Erythroblast (primary cell): ENCODE measurements at regions not wholly inside any gene's neighbourhood (a gene's known extent, or its start where the extent isn't known, plus 50 kb on each side); places are given as distances from the start of the nearest gene placed in this dataset.

ENCODE experiments used
- DNase-seq, 2 experiments: peaks; one replicate each; lab custom pipeline; 2025; lab: John Stamatoyannopoulos, UW
- GATA1 ChIP-seq: IDR thresholded peaks from 2 replicates; pipeline ENCODE4 v1.6.1; 2011; ENCODE audit warnings: low read depth, mild to moderate bottlenecking, control low read depth, low read length, moderate library complexity
- POLR2A ChIP-seq: IDR thresholded peaks from 2 replicates; pipeline ENCODE4 v1.6.1; 2011; ENCODE audit warnings: mild to moderate bottlenecking, low read length

DNA sequence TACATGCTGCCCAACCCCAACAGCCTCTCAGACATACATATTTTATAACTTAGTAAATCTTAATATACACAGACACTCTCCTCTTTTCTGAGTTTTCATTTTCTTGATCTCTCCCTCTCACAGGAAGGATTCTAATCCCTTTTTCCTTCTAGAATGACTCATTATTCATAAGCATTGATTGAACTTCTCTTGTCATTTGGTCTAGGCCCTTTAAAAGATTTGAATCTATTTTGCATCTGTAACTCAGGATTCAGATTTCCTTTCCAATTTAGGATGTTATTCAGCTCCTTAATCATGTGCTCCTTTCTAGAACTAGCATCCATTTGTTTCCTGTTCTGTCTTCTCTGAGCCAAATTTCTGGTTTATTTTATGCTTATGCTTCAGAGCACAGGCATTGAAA is 624.5 kb upstream of the SGO1 start:
- no peak for TF ChIP-seq POLR2A
- no peak for TF ChIP-seq GATA1
- no peak for DNase-seq

DNA sequence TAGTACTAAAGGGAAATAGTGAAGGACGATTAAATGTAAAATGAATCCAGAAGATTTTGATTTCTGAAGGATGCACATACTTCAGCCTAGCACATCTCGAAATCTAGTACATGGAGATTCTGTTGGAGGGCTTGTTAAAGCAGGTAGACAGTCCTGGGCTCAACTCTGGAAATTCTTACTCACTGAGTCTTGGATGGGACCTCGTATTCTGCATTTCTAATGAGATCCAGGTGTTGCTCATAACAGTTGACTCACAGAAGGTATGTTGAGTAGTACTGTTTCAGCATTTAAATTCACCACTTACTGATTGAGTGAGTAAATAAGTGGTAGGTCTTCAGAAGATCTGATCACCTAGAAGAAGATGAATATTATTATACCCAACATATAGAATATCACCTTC is 623.4 kb upstream of the SGO1 start:
- DNase-seq, result no peak
- TF ChIP-seq POLR2A, result no peak
- TF ChIP-seq GATA1, result no peak

DNA sequence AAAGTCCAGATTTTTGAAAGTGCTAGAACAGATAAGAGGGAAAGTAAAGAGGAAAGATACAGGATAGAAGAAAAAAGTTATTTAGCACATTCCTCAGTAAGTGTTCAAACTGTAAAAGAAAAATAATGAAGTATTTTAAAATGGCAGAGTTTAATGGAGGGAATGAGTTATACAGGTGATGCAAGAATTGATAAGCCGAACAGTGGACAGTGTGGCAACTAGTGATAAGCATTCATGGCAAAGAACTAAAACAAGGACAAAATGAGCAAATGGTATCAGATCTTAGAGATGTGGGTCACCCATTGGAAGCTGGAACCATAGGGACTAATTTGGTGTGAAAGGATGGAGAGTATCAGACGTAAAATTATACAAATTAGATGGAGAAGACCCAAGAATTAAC is 622.9 kb upstream of the SGO1 start:
- DNase-seq, result no peak
- TF ChIP-seq GATA1 (no peak), POLR2A (no peak)

DNA sequence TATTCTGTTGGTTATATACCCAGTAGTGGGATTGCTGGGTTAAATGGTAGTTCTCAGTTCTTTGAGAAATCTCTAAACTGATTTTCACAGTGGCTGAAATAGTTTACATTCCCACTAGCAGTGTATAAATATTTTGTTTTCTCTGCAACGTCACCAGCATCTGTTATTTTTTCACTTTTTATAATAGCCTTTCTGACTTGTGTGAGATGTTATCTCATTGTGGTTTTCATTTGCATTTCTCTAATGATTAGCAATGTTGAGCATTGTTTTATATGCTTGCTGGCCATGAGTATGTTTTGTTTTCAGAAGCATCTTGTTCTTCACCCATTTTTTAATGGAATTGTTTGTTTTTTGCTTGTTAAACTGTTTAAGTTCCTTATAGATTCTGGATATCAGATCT is 612.7 kb upstream of the SGO1 start:
- DNase-seq, result no peak
- TF ChIP-seq GATA1, result no peak
- no peak for TF ChIP-seq POLR2A

DNA sequence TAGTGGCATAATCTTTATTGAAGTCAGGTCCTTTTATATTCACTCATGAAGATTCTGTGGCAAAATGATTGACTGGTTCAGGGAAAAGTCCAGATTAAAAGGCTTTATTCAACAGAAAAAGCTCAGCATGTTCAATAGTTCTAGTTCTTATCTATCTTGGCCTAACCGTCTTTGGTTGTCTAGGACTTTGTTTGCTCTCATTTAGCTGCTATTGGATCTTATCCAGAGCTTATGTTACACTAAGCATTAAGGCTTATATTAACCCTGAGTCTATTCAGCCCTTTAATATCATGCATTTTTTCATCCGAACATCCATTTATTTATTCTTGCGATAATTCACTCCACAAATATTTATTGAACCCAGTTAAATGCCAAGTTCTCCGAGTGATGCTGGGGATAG is 601.0 kb upstream of the SGO1 start:
- DNase-seq, result no peak

DNA sequence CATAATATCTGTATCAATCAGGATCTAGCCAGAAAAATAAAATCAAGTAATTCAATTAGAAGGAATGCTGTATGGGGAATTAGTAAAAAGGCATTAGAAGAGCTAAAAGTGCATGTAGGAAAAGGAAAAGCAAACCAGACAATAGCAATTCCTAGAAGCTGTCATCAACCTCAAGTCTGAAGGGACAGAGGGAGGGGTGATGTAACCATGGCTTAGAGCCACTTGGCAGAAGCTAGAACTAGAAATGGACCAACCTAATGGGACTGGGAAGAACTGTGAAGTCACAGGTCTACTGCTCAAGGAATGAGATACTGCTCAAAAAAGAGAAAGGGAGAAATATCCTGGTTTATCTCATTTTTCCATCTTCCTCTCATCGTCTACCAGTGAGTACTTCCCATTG is 590.7 kb upstream of the SGO1 start:
- no peak for TF ChIP-seq GATA1
- no peak for TF ChIP-seq POLR2A
- DNase-seq, result no peak

More for the DNA sequence above, 601.0 kb upstream of the SGO1 start:
- no peak for TF ChIP-seq GATA1
- TF ChIP-seq POLR2A, result no peak

DNA sequence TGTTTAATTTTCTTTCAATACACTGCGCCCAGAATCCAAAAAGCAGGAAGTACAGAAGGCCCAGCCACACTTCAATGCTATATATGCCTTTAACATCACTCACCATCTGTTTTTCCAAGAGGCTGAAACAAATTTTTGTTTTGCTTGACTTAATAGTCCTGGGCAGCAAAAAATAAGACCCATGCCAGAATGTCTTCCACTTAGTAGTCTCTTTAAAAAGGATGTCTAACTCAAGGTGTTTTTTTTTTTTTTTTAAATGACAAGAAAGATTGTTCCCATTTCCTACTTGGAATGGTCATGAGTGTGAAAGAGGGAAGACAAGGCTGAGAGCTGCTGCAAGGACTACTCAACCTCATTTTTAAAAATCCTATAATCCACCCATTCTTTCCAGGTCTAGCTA is 590.3 kb upstream of the SGO1 start:
- DNase-seq, result no peak
- TF ChIP-seq GATA1 (no peak), POLR2A (no peak)

DNA sequence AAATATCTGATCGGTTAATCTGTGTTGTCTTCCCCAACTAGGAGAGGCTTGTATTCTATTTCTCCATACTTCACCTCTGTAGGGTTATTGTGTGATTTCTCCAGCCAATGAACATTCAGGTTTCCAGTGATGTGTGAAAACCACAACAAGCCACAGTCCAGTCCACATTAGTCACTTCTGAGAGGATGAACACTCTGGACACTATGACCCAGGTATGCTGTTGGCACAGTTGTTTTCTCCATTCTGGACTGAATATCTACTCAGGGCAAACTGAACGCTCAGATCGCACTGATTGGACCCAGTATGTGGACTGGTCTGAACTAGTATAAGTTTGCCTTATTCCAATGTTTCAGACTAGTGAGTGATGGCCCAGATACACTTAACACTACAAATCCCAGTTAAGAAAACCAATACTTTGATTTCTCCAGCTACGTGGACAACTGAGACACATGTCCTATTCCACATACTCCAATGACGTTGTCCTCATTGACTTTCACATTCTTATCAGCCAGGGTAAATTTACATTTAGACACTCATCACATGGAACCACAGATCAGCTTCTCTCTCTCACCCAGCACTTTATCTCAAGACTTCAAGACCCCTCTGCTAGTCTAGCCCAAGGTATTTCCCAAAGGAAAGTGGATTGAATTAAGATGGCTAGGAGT is 587.4 kb upstream of the SGO1 start:
- TF ChIP-seq GATA1 (no peak), POLR2A (no peak)
- no peak for DNase-seq

DNA sequence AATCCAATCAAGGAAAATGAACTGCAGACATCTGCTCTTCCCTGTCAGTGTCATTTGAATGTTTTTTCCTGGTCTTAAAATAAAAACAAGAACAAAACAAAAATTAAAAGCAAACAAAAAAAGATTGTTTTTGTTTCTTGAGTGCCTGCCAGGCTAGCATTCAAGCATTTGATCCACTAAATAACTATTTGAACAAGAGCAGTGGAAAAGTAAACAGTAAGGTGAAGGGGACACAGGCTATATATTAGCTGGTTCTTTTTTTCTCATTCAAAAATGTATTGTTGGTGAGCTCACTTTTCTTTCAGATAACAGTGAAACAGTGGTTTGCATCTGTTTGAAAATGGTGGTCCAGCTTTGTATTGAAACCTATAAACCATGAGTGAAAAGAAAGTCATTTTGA is 586.9 kb upstream of the SGO1 start:
- DNase-seq, result no peak
- TF ChIP-seq GATA1 (no peak), POLR2A (no peak)

DNA sequence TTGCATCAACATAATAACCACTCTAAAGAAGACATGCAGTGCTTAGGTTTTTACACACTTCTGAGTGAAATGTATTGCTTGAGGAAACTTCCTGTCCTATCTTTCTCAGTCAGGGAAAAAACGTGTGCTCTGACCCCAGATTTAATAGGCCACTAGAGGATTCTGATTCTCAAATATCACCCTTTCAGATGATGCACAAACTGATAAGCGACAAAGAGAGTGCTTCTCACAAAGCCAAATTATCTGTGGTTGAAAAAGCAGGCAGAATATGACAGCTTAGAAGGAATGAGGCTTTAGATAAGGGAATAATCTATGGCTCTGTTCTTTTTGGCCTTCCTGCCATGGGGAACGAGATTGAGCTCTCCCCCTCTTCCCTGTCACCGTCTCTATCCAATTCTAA is 583.4 kb upstream of the SGO1 start:
- no peak for DNase-seq

DNA sequence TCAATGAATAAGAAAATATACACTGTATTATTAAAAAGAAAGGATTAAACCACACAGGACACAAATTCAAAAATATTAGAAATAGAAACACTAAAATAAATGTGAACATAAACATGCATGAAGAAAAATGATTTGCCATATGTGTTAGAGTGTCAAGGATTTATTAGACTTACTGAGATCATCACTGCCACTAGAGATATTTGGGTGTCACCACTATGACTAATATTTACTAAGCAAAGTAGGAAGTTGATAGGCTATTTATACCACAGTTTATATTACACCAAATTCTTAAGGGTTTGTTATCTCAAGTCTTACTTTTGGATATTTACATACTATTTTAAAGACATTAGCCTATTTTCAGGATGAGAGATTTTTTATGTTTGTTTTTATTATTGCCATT is 575.0 kb upstream of the SGO1 start:
- TF ChIP-seq POLR2A (no peak), GATA1 (no peak)
- DNase-seq, result no peak

More for the DNA sequence above, 583.4 kb upstream of the SGO1 start:
- TF ChIP-seq GATA1 (no peak), POLR2A (no peak)

DNA sequence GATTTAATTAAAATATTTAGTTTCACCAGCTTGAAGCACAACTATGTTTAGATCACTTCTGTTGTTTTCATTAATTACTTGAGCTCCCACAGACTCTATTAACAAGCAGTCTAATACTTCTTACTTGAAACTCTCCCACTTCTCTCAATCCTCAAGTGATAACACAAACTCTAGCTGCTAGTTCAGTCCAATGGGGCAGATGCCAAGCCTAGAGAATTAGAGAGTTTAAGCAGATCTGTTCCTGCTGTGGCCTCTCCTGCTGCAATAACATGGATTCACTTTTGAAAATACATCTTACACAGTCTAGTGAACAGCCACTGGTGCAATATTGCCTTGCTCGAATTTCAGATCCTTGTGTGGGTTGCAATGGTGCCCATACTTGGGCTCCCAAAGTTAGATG is 566.4 kb upstream of the SGO1 start:
- TF ChIP-seq POLR2A (no peak), GATA1 (no peak)
- no peak for DNase-seq

DNA sequence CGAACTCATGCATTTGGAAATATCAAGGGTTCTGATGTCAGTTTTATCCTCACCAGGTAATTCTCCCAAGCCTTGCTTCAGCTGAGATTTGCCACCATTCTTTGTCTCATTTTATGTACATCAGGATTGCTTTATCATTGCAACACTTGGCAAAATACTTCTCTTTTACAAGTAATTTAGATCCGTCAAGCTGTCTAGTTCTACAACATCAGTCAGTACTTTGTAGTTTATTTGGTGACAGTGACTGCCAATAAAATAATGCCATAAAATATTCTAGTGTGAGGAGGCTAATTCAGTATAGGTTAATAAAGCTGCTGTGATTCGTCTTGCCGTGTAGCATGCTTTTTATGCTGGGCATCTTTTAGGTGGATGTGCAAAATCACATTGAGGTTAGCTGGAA is 565.3 kb upstream of the SGO1 start:
- no peak for DNase-seq
- TF ChIP-seq POLR2A (no peak), GATA1 (no peak)

DNA sequence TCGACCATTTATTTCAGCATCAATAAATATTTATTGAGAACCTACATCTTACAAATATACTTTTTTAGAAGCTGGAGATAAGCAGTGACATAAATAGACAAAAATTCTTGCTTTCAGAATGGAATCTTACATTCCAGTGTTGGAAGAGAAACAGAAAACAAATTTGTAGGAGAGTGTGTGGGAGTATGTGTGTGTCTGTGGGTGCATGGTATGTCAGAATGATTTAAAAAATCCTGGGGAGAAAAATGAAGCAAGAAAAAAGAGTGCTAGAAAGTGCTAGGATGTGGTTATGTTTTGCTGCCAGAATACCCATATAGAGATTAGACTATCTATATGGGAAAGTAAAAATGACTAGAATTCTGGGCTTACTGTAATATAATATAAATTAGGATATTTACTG is 561.7 kb upstream of the SGO1 start:
- no peak for DNase-seq
- TF ChIP-seq POLR2A (no peak), GATA1 (no peak)
